H1 (cell line): ENCODE measurements at regions not wholly inside any gene's neighbourhood (a gene's known extent, or its start where the extent isn't known, plus 50 kb on each side); places are given as distances from the start of the nearest gene placed in this dataset.

Experiments
- CTCF ChIA-PET: fragments of 300-600 bp; sonication (Branson Sonifier 250); formaldehyde crosslinking; loops from one replicate; lab custom pipeline; 2021; ENCODE audit not compliant: partially characterized antibody; lab: Charles Lee
- POLR2A ChIA-PET: fragments of 300-600 bp; sonication (Branson Sonifier 250); formaldehyde crosslinking; loops from one replicate; lab custom pipeline; 2021; ENCODE audit warnings: inconsistent platforms; ENCODE audit not compliant: partially characterized antibody; lab: Charles Lee
- DNase-seq, 2 experiments: peaks; one replicate each; pipeline versions ENCODE4 v3.0.0 to v3.0.0-alpha.2; 2010 to 2022; ENCODE audit warnings: low spot score in 2 of 2, low read depth in 1 of 2, mixed read lengths in 1 of 2
- FAIRE-seq: peaks from 2 replicates; lab custom pipeline; 2011; peaks lifted over from hg19 to GRCh38; lab: Jason Lieb, UNC
- H2AFZ ChIP-seq: 2 replicates; pipeline ENCODE4 v1.8.1; 2012; ENCODE audit warnings: low read length, inconsistent platforms
- H2AK5ac ChIP-seq: 2 replicates; pipeline ENCODE4 v1.6.1; 2013; ENCODE audit warnings: low read depth, low read length
- H2BK120ac ChIP-seq: replicated peaks from 2 replicates; pipeline ENCODE3; 2013; ENCODE audit warnings: low read depth, low read length, inconsistent platforms
- H2BK12ac ChIP-seq: 2 replicates; pipeline ENCODE4 v1.6.1; 2013; ENCODE audit warnings: low read depth, low read length
- H2BK15ac ChIP-seq: 2 replicates; pipeline ENCODE4 v1.6.1; 2013; ENCODE audit warnings: low read length
- H2BK20ac ChIP-seq: 2 replicates; pipeline ENCODE4 v1.6.1; 2013; ENCODE audit warnings: low read length
- H2BK5ac ChIP-seq: 2 replicates; pipeline ENCODE4 v1.6.1; 2013; ENCODE audit warnings: low read depth, low read length
- H3K14ac ChIP-seq: 2 replicates; pipeline ENCODE4 v1.6.1; 2013; ENCODE audit warnings: inconsistent platforms; ENCODE audit not compliant: insufficient read length
- H3K18ac ChIP-seq: 2 replicates; pipeline ENCODE4 v1.6.1; 2013; ENCODE audit warnings: low read length; ENCODE audit errors: extremely low read depth
- H3K23ac ChIP-seq: 2 replicates; pipeline ENCODE4 v1.6.1; 2013; ENCODE audit warnings: inconsistent platforms; ENCODE audit not compliant: insufficient read length
- H3K23me2 ChIP-seq: 2 replicates; pipeline ENCODE4 v1.6.1; 2013; ENCODE audit warnings: low read depth, low read length
- H3K27ac ChIP-seq: 2 replicates; pipeline ENCODE4 v1.6.1; 2011; ENCODE audit warnings: low read depth, low read length, inconsistent platforms
- H3K27me3 ChIP-seq, 4 experiments: replicated peaks in 1 of 4; 1 replicate in 1 of 4; 2 replicates in 3 of 4; pipeline versions ENCODE4 v1.6.1 to v1.8.1; 2011 to 2013; ENCODE audit warnings: low read length in 3 of 4, mild to moderate bottlenecking in 3 of 4, inconsistent platforms in 2 of 4, mixed read lengths in 2 of 4, moderate library complexity in 1 of 4; ENCODE audit not compliant: control insufficient read depth in 3 of 4, insufficient read depth in 3 of 4; ENCODE audit errors: extremely low read depth in 1 of 4
- H3K36me3 ChIP-seq, 4 experiments: 2 replicates each; pipeline versions ENCODE4 v1.6.1 to v1.8.1; 2011 to 2013; ENCODE audit warnings: mild to moderate bottlenecking in 4 of 4, low read length in 3 of 4, moderate library complexity in 2 of 4, control low read depth in 1 of 4, inconsistent platforms in 1 of 4; ENCODE audit not compliant: insufficient read depth in 4 of 4, control insufficient read depth in 2 of 4
- H3K4ac ChIP-seq: replicated peaks from 2 replicates; pipeline ENCODE3; 2013; ENCODE audit warnings: low read length, low read depth, mixed read lengths, inconsistent platforms; ENCODE audit not compliant: insufficient read length
- H3K4me1 ChIP-seq, 4 experiments: replicated peaks in 1 of 4; 1 replicate in 1 of 4; 2 replicates in 3 of 4; pipeline versions ENCODE4 v1.6.1 to v1.8.1; 2011 to 2013; ENCODE audit warnings: low read length in 3 of 4, inconsistent platforms in 2 of 4, mixed read lengths in 1 of 4; ENCODE audit not compliant: insufficient read depth in 4 of 4, control insufficient read depth in 3 of 4
- H3K4me2 ChIP-seq, 2 experiments: 2 replicates each; pipeline versions ENCODE4 v1.6.1 to v1.8.1; 2011 to 2013; ENCODE audit warnings: low read depth in 2 of 2, low read length in 2 of 2, control low read depth in 1 of 2, inconsistent platforms in 1 of 2, mild to moderate bottlenecking in 1 of 2; ENCODE audit not compliant: insufficient read depth in 1 of 2
- H3K4me3 ChIP-seq, 4 experiments: fragments of 200-600, 300-600 bp in 1 of 4; sonication (generic), shearing (Covaris generic), sonication (Bioruptor Twin) in 1 of 4; 2 replicates each; pipeline versions ENCODE4 v1.5.1 to v1.8.1; 2011 to 2016; ENCODE audit warnings: low read length in 4 of 4, low read depth in 3 of 4, control low read depth in 2 of 4, inconsistent platforms in 2 of 4, mild to moderate bottlenecking in 2 of 4, mixed read lengths in 1 of 4, moderate library complexity in 1 of 4; ENCODE audit not compliant: insufficient read depth in 2 of 4; ENCODE audit errors: extremely low read depth in 1 of 4
- H3K56ac ChIP-seq: replicated peaks from 2 replicates; pipeline ENCODE3; 2013; ENCODE audit warnings: low read depth, mild to moderate bottlenecking, mixed read lengths, low read length, inconsistent platforms; ENCODE audit not compliant: insufficient read length
- H3K79me1 ChIP-seq: 2 replicates; pipeline ENCODE4 v1.6.1; 2013; ENCODE audit warnings: low read depth, low read length, control low read depth
- H3K79me2 ChIP-seq, 2 experiments: 2 replicates each; pipeline versions ENCODE4 v1.6.1 to v1.8.1; 2012 to 2013; ENCODE audit warnings: low read length in 2 of 2, mild to moderate bottlenecking in 2 of 2, inconsistent platforms in 1 of 2; ENCODE audit not compliant: insufficient read depth in 2 of 2, control insufficient read depth in 1 of 2
- H3K9ac ChIP-seq, 4 experiments: replicated peaks in 1 of 4; 1 replicate in 1 of 4; 2 replicates in 3 of 4; pipeline versions ENCODE4 v1.6.1 to v1.8.1; 2011 to 2013; ENCODE audit warnings: low read depth in 3 of 4, low read length in 3 of 4, control low read depth in 2 of 4, mild to moderate bottlenecking in 2 of 4, moderate library complexity in 2 of 4, inconsistent platforms in 1 of 4; ENCODE audit errors: extremely low read depth in 1 of 4
- H3K9me3 ChIP-seq, 2 experiments: 2 replicates each; pipeline versions ENCODE4 v1.6.1 to v1.8.1; 2012 to 2013; ENCODE audit warnings: mild to moderate bottlenecking in 2 of 2, moderate library complexity in 2 of 2, control low read depth in 1 of 2, inconsistent platforms in 1 of 2, low read depth in 1 of 2, low read length in 1 of 2, mixed read lengths in 1 of 2; ENCODE audit not compliant: insufficient read depth in 2 of 2
- H4K20me1 ChIP-seq, 2 experiments: replicated peaks in 1 of 2; 2 replicates each; pipeline versions ENCODE3 to v1.8.1; 2011 to 2013; ENCODE audit warnings: inconsistent platforms in 2 of 2, low read length in 2 of 2, mild to moderate bottlenecking in 1 of 2; ENCODE audit not compliant: insufficient read depth in 2 of 2, control insufficient read depth in 1 of 2
- H4K5ac ChIP-seq: 2 replicates; pipeline ENCODE4 v1.6.1; 2013; ENCODE audit warnings: low read length, low read depth, mixed read lengths, inconsistent platforms; ENCODE audit not compliant: insufficient read length
- H4K8ac ChIP-seq: 2 replicates; pipeline ENCODE4 v1.8.0; 2013; ENCODE audit warnings: mild to moderate bottlenecking, moderate library complexity, low read length, inconsistent platforms; ENCODE audit not compliant: insufficient read depth; ENCODE audit errors: extremely low read depth
- H4K91ac ChIP-seq: replicated peaks from 2 replicates; pipeline ENCODE3; 2013; ENCODE audit warnings: low read length, mixed read lengths, inconsistent platforms; ENCODE audit not compliant: insufficient read length
- CBX8 ChIP-seq: fragments of 300-800, 300-1000 bp; sonication (generic); IDR thresholded peaks from 2 replicates; pipeline ENCODE4 v1.7.1; 2016; ENCODE audit warnings: low read depth, low read length, borderline replicate concordance
- RFX5 ChIP-seq: IDR thresholded peaks from 2 replicates; pipeline ENCODE4 v1.6.1; 2011; ENCODE audit warnings: low read depth, low read length, improper control_type of control experiment, borderline replicate concordance
- SP2 ChIP-seq: IDR thresholded peaks from 2 replicates; pipeline ENCODE4 v1.6.1; 2012; ENCODE audit warnings: mild to moderate bottlenecking, low read length, inconsistent platforms
- SRF ChIP-seq: IDR thresholded peaks from 2 replicates; pipeline ENCODE4 v1.6.1; 2011; ENCODE audit warnings: mild to moderate bottlenecking, low read depth, low read length, moderate library complexity
- TCF12 ChIP-seq: IDR thresholded peaks from 2 replicates; pipeline ENCODE4 v1.6.1; 2011; ENCODE audit warnings: low read depth, mild to moderate bottlenecking, low read length
- WGBS, 2 experiments: shearing (Covaris generic) in 1 of 2; methylation state at CpG; one replicate each; pipeline versions ENCODE4 v1.1.6 to v1.1.7; 2013 to 2015; ENCODE audit warnings: low lambda C conversion rate in 2 of 2, mixed read lengths in 2 of 2, inconsistent platforms in 1 of 2, low coverage in 1 of 2, missing lambda C conversion rate in 1 of 2; ENCODE audit not compliant: insufficient replicate concordance in 2 of 2, insufficient coverage in 1 of 2, insufficient read length in 1 of 2; ENCODE audit errors: extremely low coverage in 1 of 2, missing lambda C conversion rate in 1 of 2; 5-methylcytosine and 5-hydroxymethylcytosine counted together

DNA sequence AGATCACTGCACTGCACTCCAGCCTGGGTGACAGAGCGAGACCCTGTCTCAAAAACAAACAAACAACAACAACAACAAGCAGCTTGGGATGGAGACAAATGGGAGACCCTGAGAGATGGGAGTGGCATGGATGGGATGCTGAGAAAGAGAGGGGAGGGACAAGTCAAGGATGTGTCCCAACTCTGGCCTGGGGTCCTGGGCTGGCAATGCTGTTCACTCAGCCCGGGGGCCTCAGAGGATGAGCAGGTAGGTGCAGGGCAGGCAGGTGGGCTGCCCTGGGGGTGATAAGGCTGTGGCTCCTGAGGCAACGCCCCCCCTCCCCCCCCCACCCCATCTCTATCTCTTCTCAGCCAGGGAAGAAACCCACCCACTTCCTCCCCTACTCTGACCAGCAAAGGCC is 123.0 kb downstream of the LHX2 start:
- TF ChIP-seq RFX5: no peak
- TF ChIP-seq SRF: no peak
- no peak for TF ChIP-seq TCF12
- no peak for TF ChIP-seq SP2
- TF ChIP-seq CBX8: no peak
- TF ChIP-seq, all 59 proteins: peak for 0
- H3K9me3 ChIP-seq: no peaks in the 10 kb centered on the region
- no peak overlapping the region for H2BK20ac ChIP-seq
- H2BK5ac ChIP-seq: no peak overlapping the region
- H2AK5ac ChIP-seq: no peak overlapping the region
- H3K18ac ChIP-seq: no peak overlapping the region
- H3K79me2 ChIP-seq: no peaks in the 10 kb centered on the region
- 79% methylated on average over 2 of the region's 3 CpGs; no CpG with 5 or more reads in 1 of the 2 experiments for WGBS, 2 experiments
- peaks cover 3% of the 10 kb centered on the region; the same call in 1 of the 2 replicates for H3K23me2 ChIP-seq
- H4K20me1 ChIP-seq: peaks cover 0 to 3% of the 10 kb centered on the region in 2 experiments
- H2BK12ac ChIP-seq: no peak overlapping the region; the same call in 1 of the 2 replicates
- ChIA-PET CTCF (interaction anchor here (0.8 kb wide), 1 partner anchor 12 kb away, joined by 5 read pairs; no protein-coding TSS in a partner anchor), POLR2A (no interaction called here)
- no peak overlapping the region for H3K4ac ChIP-seq
- H4K8ac ChIP-seq: no peak overlapping the region
- no peak overlapping the region for H3K23ac ChIP-seq
- no peak overlapping the region for H2AFZ ChIP-seq
- no peak overlapping the region for H4K5ac ChIP-seq
- H3K36me3 ChIP-seq: no peaks in the 10 kb centered on the region
- no peak overlapping the region for H3K14ac ChIP-seq
- no peak overlapping the region for H4K91ac ChIP-seq
- DNase-seq (no peak), FAIRE-seq (no peak)
- no peak overlapping the region for H2BK120ac ChIP-seq
- no peak overlapping the region for H2BK15ac ChIP-seq
- H3K4me3 ChIP-seq: no peak overlapping the region
- no peak overlapping the region for H3K56ac ChIP-seq
- no peaks in the 10 kb centered on the region for H3K4me1 ChIP-seq
- no peak overlapping the region for H3K9ac ChIP-seq
- no peak overlapping the region for H3K27ac ChIP-seq
- no peaks in the 10 kb centered on the region for H3K79me1 ChIP-seq
- H3K27me3 ChIP-seq: no peaks in the 10 kb centered on the region
- no peak overlapping the region for H3K4me2 ChIP-seq
